Ascending aorta (tissue), 2 donors: ENCODE measurements at regions not wholly inside any gene's neighbourhood (a gene's known extent, or its start where the extent isn't known, plus 50 kb on each side); places are given as distances from the start of the nearest gene placed in this dataset.

Experiments used
- DNase-seq, 2 donors: peaks; one replicate each; pipeline ENCODE4 v3.0.0-alpha.2; 2019; ENCODE audit warnings: low spot score in 2 of 2
- H3K27ac ChIP-seq, 2 donors: fragments of 200-600 bp; sonication (generic); one replicate each; pipeline ENCODE4 v1.5.1; 2016 to 2017; ENCODE audit warnings: mild to moderate bottlenecking in 1 of 2
- H3K27me3 ChIP-seq: fragments of 200-600 bp; sonication (generic); one replicate; pipeline ENCODE4 v1.5.1; 2017
- H3K36me3 ChIP-seq, 2 donors: fragments of 200-600 bp; sonication (generic); one replicate each; pipeline ENCODE4 v1.5.1; 2016
- H3K4me1 ChIP-seq, 2 donors: fragments of 200-600 bp; sonication (generic); one replicate each; pipeline ENCODE4 v1.5.1; 2016 to 2017; ENCODE audit warnings: mild to moderate bottlenecking in 1 of 2
- H3K4me3 ChIP-seq, 2 donors: fragments of 200-600 bp; sonication (generic); one replicate each; pipeline ENCODE4 v1.5.1; 2016 to 2017; ENCODE audit warnings: mild to moderate bottlenecking in 1 of 2
- H3K9me3 ChIP-seq, 2 donors: fragments of 200-600 bp; sonication (generic); one replicate each; pipeline ENCODE4 v1.5.1; 2016
- CTCF ChIP-seq, 3 experiments: fragments of 200-600 bp in 2 of 3; fragments of 450-650 bp in 1 of 3; sonication (generic) in 2 of 3; IDR thresholded peaks; one replicate each; pipeline ENCODE4 v1.5.1; 2016 to 2019; ENCODE audit warnings: antibody characterized with exemption in 3 of 3, mild to moderate bottlenecking in 1 of 3, moderate library complexity in 1 of 3
- intact Hi-C: fragments of 100-400 bp; cut with DNase I; formaldehyde crosslinking; loops from one replicate; pipeline ENCODE4 v1.15.1; 2023

GRCh38 chr5:82777106-82777505 lies 300.1 kb downstream of the TMEM167A start:
- intact Hi-C loops = no loop called here
- TF ChIP-seq CTCF (IDR thresholded peaks at IDR 0.05) = no peak
- no peaks in the 10 kb centered on the region for H3K27me3 ChIP-seq

GRCh38 chr5:82772281-82772680 lies 304.9 kb downstream of the TMEM167A start:
- intact Hi-C loops = no loop called here
- TF ChIP-seq CTCF (IDR thresholded peaks at IDR 0.05) = no peak
- H3K4me3 ChIP-seq = no peak overlapping the region
- no peaks in the 10 kb centered on the region for H3K4me1 ChIP-seq
- no peaks in the 10 kb centered on the region for H3K36me3 ChIP-seq
- H3K27ac ChIP-seq = no peak overlapping the region
- DNase-seq = no peak
- H3K27me3 ChIP-seq = no peaks in the 10 kb centered on the region
- no peaks in the 10 kb centered on the region for H3K9me3 ChIP-seq

More at GRCh38 chr5:82777106-82777505, 300.1 kb downstream of the TMEM167A start:
- Histone ChIP-seq H3K36me3 (no peaks in the 10 kb centered on the region), H3K9me3 (no peaks in the 10 kb centered on the region), H3K4me3 (no peak overlapping the region), H3K4me1 (no peaks in the 10 kb centered on the region), H3K27ac (no peak overlapping the region)
- no peak for DNase-seq

GRCh38 chr5:82766206-82766605 lies 311.0 kb downstream of the TMEM167A start:
- H3K9me3 ChIP-seq = no peaks in the 10 kb centered on the region
- intact Hi-C loops = no loop called here
- H3K27ac ChIP-seq = no peak overlapping the region
- H3K4me3 ChIP-seq = no peak overlapping the region
- no peaks in the 10 kb centered on the region for H3K27me3 ChIP-seq
- H3K36me3 ChIP-seq = no peaks in the 10 kb centered on the region
- no peaks in the 10 kb centered on the region for H3K4me1 ChIP-seq
- DNase-seq = no peak
- no peak for TF ChIP-seq CTCF (IDR thresholded peaks at IDR 0.05)

- no peak for TF ChIP-seq CTCF (IDR thresholded peaks at IDR 0.05)
- H3K27ac ChIP-seq = no peak overlapping the region
- H3K4me1 ChIP-seq = no peaks in the 10 kb centered on the region
- no peaks in the 10 kb centered on the region for H3K36me3 ChIP-seq
- no peak overlapping the region for H3K4me3 ChIP-seq
- intact Hi-C loops = no loop called here
- H3K9me3 ChIP-seq = no peaks in the 10 kb centered on the region
- H3K27me3 ChIP-seq = no peaks in the 10 kb centered on the region
- no peak for DNase-seq
Observed at GRCh38 chr5:82765765-82766164, 311.4 kb downstream of the TMEM167A start.

GRCh38 chr5:82760856-82761255 lies 316.3 kb downstream of the TMEM167A start:
- Histone ChIP-seq H3K36me3 (no peaks in the 10 kb centered on the region), H3K27me3 (no peaks in the 10 kb centered on the region), H3K4me1 (no peaks in the 10 kb centered on the region), H3K27ac (no peak overlapping the region), H3K4me3 (no peak overlapping the region), H3K9me3 (no peaks in the 10 kb centered on the region)
- TF ChIP-seq CTCF (IDR thresholded peaks at IDR 0.05) = no peak
- intact Hi-C loops = no loop called here
- no peak for DNase-seq

- intact Hi-C loops = no loop called here
- no peaks in the 10 kb centered on the region for H3K9me3 ChIP-seq
Observed at GRCh38 chr5:82758881-82759280, 318.3 kb downstream of the TMEM167A start.

More at GRCh38 chr5:82758881-82759280, 318.3 kb downstream of the TMEM167A start:
- no peak for TF ChIP-seq CTCF (IDR thresholded peaks at IDR 0.05)
- H3K27me3 ChIP-seq = no peaks in the 10 kb centered on the region
- H3K27ac ChIP-seq = no peak overlapping the region
- DNase-seq = no peak
- no peak overlapping the region for H3K4me3 ChIP-seq
- H3K36me3 ChIP-seq = no peaks in the 10 kb centered on the region
- no peaks in the 10 kb centered on the region for H3K4me1 ChIP-seq
